ENCODE measurements at regions not wholly inside any gene's neighbourhood (a gene's known extent, or its start where the extent isn't known, plus 50 kb on each side); places are given as distances from the start of the nearest gene placed in this dataset.

DNA sequence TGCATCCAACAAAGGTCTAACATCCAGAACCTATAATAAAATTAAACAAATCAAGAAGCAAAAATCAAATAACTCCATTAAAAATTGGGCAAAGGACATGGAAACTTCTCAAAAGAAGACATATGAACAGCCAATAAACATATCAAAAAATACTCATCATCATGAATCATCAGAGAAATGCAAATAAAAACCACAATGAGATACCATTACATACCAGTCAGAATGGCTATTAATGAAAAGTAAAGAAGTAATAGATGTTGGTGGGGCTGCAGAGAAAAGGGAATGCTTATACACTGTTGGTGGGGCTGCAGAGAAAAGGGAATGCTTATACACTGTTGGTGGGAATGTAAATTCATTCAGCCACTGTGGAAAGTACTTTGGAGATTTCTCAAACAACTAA lies 465.8 kb downstream of the ZIC3 start:
- TF ChIP-seq, protein P1, sequence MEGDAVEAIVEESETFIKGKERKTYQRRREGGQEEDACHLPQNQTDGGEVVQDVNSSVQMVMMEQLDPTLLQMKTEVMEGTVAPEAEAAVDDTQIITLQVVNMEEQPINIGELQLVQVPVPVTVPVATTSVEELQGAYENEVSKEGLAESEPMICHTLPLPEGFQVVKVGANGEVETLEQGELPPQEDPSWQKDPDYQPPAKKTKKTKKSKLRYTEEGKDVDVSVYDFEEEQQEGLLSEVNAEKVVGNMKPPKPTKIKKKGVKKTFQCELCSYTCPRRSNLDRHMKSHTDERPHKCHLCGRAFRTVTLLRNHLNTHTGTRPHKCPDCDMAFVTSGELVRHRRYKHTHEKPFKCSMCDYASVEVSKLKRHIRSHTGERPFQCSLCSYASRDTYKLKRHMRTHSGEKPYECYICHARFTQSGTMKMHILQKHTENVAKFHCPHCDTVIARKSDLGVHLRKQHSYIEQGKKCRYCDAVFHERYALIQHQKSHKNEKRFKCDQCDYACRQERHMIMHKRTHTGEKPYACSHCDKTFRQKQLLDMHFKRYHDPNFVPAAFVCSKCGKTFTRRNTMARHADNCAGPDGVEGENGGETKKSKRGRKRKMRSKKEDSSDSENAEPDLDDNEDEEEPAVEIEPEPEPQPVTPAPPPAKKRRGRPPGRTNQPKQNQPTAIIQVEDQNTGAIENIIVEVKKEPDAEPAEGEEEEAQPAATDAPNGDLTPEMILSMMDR (conservative IDR thresholded peaks at IDR 0.05 in 1 of 2, IDR thresholded peaks at IDR 0.05 in 1 of 2; ENCODE audit: low read depth in 1 of 2, low read length in 2 of 2), result no peak
- no peak for TF ChIP-seq EZH2 (IDR thresholded peaks at IDR 0.05; ENCODE audit: low read length, missing control alignments)

Measured in fibroblast of lung (primary cell).